ENCODE measurements at regions not wholly inside any gene's neighbourhood (a gene's known extent, or its start where the extent isn't known, plus 50 kb on each side); places are given as distances from the start of the nearest gene placed in this dataset.

DNA sequence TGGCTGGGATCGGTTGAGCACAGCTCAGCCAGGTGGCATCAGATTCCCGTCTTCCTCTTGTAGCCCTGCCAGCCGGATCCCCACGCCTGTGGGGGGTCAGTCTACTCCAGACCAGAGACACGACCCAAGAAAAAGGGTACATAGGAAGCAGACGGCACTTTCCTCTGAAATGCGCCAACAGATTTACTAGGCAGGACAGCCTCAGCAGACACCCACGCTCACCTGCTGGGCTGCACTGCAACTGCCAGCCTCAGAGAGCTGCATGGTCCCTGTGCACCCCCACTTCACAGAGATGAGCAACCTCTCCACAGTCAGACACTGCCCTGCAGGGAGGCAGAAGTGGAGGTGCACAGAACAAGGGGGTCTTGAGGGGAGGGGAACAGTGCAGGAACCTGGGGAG is 75.7 kb upstream of the OTOS start:
- TF ChIP-seq, protein P1, sequence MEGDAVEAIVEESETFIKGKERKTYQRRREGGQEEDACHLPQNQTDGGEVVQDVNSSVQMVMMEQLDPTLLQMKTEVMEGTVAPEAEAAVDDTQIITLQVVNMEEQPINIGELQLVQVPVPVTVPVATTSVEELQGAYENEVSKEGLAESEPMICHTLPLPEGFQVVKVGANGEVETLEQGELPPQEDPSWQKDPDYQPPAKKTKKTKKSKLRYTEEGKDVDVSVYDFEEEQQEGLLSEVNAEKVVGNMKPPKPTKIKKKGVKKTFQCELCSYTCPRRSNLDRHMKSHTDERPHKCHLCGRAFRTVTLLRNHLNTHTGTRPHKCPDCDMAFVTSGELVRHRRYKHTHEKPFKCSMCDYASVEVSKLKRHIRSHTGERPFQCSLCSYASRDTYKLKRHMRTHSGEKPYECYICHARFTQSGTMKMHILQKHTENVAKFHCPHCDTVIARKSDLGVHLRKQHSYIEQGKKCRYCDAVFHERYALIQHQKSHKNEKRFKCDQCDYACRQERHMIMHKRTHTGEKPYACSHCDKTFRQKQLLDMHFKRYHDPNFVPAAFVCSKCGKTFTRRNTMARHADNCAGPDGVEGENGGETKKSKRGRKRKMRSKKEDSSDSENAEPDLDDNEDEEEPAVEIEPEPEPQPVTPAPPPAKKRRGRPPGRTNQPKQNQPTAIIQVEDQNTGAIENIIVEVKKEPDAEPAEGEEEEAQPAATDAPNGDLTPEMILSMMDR (IDR thresholded peaks at IDR 0.05) = no peak
- no peak for TF ChIP-seq POLR2A (IDR thresholded peaks at IDR 0.05)

All from heart left ventricle (tissue), 13 donors.